Hematopoietic multipotent progenitor cell (in vitro differentiated cells): ENCODE measurements at regions not wholly inside any gene's neighbourhood (a gene's known extent, or its start where the extent isn't known, plus 50 kb on each side); places are given as distances from the start of the nearest gene placed in this dataset. TPM values are rescaled to one million over a fixed set of nuclear protein-coding genes. Genes with fewer than 3 reads are reported as not detected.

Experiments used
- small RNA-seq: library from RNA; depleted of rRNA; stranded (forward); fragments of <200 nt; gene quantifications from one replicate; pipeline ENCODE3, GENCODE V24; 2012

Small RNA genes lying in the stretch of these regions (small RNA-seq; reads per million reads assigned to genes)
- not detected for gene RNU6-243P
